ENCODE measurements at regions not wholly inside any gene's neighbourhood (a gene's known extent, or its start where the extent isn't known, plus 50 kb on each side); places are given as distances from the start of the nearest gene placed in this dataset.

DNA sequence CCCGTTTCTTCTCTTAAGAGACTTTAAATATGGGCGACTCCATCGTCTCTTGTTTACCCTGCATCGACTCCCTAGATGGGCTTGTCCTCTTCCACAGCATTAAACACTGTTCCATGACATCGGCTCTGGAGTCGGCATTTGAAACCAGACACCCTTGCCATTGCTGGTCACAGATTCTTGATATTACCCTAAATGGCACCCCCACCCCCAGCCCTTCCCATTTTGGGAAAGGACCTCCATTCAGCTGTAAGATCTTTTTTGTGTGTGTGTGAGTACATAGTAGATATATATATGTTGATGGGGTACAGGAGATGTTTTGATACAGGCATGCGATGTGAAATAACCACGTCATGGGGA is 51.1 kb upstream of the SH3PXD2B start:
- peak; percentile 6 to 26 for DNase-seq (ENCODE audit: low spot score in 2 of 2)
- TF ChIP-seq, protein P1, sequence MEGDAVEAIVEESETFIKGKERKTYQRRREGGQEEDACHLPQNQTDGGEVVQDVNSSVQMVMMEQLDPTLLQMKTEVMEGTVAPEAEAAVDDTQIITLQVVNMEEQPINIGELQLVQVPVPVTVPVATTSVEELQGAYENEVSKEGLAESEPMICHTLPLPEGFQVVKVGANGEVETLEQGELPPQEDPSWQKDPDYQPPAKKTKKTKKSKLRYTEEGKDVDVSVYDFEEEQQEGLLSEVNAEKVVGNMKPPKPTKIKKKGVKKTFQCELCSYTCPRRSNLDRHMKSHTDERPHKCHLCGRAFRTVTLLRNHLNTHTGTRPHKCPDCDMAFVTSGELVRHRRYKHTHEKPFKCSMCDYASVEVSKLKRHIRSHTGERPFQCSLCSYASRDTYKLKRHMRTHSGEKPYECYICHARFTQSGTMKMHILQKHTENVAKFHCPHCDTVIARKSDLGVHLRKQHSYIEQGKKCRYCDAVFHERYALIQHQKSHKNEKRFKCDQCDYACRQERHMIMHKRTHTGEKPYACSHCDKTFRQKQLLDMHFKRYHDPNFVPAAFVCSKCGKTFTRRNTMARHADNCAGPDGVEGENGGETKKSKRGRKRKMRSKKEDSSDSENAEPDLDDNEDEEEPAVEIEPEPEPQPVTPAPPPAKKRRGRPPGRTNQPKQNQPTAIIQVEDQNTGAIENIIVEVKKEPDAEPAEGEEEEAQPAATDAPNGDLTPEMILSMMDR (IDR thresholded peaks at IDR 0.05), result no peak
- H3K4me3 ChIP-seq (ENCODE audit: low read depth, poor library complexity, severe bottlenecking), result no peak overlapping the region
- WGBS, 2 donors, result 71% methylated on average over 8 of the region's 8 CpGs
- intact Hi-C loops (cut with DNase I; ENCODE audit: low total_unique reads), result no loop called here

DNA sequence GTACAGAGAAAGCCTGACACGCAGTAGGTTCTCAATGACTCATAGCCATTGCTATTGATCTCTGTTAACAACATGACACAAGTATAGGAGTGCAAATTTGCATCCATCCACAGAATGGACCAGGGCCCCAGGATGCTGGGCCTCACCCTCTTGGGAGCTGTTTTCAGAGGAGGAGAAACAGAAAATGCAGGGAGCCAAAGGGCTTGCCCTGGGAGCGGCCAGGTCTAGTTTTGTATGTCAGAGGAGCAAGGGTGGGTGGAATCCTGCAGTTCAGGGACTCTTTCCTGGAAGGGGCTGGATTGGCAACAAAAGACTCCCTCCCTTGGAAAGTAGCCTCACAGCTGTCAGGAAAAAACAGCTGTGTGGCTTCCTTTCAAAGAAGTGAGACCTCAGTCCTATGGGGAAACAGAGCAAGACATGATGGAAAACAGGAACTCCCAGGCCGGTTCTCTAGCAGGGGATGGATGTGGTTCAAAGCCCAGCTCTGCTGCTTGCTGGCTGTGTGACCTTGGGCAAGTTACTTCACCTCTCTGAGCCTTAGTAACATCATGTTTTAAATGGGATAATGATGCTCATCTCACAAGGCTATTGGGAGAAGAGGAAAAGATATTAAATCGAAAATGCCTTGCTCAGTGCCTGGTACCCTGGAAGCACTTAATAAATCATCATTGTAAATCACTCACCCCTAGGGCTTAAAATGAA is 50.5 kb upstream of the SH3PXD2B start:
- no peak overlapping the region for H3K4me3 ChIP-seq (ENCODE audit: low read depth, poor library complexity, severe bottlenecking)
- intact Hi-C loops (cut with DNase I; ENCODE audit: low total_unique reads), result no loop called here
- 64 to 65% methylated on average over 4 of the region's 4 CpGs for WGBS, 2 donors
- peak; percentile 13 to 74 for DNase-seq (ENCODE audit: low spot score in 2 of 2)
- no peak for TF ChIP-seq POLR2A (IDR thresholded peaks at IDR 0.05)
- TF ChIP-seq, protein P1 (IDR thresholded peaks at IDR 0.05), result no peak

DNA sequence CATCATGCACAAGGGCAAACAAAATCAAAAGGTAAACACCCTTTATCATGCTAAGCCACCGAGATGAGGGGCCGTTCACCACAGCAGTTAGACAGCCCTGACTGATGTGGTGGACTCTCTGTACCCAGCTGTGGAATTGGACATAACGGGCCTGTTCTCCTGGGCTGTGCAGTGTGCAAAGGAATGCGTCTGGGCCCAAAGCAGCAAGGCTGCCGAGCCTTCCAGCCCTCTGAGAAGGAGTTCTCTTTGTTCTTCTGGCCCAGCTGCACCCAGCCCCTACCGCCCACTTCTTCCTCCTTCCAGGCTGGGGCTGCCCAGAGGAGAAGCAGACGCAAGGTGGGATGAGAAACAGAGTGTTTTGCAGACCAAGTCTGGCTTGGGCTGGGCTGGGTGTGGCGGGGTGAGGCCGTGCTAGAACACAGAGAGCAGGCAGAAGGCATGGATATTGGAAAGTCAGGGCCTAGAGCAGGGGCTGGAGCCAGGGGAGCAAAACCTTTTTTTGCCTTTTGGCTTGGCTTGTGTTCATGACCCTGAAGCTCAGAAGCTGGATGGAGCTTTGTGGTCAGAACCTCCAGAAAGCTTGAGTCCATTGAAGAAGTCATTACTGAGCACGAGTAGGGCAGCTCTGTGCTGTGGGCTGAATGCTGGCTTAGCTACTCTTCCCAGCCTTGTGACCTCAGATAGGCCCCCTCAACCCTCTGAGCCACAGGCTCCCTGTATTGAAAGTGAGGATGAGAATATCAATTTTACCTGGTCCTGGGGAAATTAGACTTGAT is 49.8 kb upstream of the SH3PXD2B start:
- TF ChIP-seq, protein P1 (IDR thresholded peaks at IDR 0.05), result no peak
- no peak for TF ChIP-seq POLR2A (IDR thresholded peaks at IDR 0.05)
- intact Hi-C loops (cut with DNase I; ENCODE audit: low total_unique reads), result no loop called here
- 51 to 62% methylated on average over 10 of the region's 10 CpGs for WGBS, 2 donors
- peak; percentile 13 to 70 for DNase-seq (ENCODE audit: low spot score in 2 of 2)
- no peak overlapping the region for H3K4me3 ChIP-seq (ENCODE audit: low read depth, poor library complexity, severe bottlenecking)

All from lower leg skin (tissue), 4 donors.